Vagina (tissue), 2 donors: ENCODE measurements at regions not wholly inside any gene's neighbourhood (a gene's known extent, or its start where the extent isn't known, plus 50 kb on each side); places are given as distances from the start of the nearest gene placed in this dataset.

ENCODE experiments used
- DNase-seq, 2 donors: peaks; one replicate each; pipeline ENCODE4 v3.0.0-alpha.2; 2017; ENCODE audit errors: extremely low spot score in 2 of 2
- H3K27ac ChIP-seq: fragments of 200-600 bp; sonication (generic); one replicate; pipeline ENCODE4 v1.5.1; 2019
- H3K27me3 ChIP-seq: fragments of 200-600 bp; sonication (generic); one replicate; pipeline ENCODE4 v1.5.1; 2019
- H3K36me3 ChIP-seq, 2 donors: fragments of 200-600 bp; sonication (generic); one replicate each; pipeline ENCODE4 v1.5.1; 2017 to 2019
- H3K4me1 ChIP-seq: fragments of 200-600 bp; sonication (generic); one replicate; pipeline ENCODE4 v1.5.1; 2019
- H3K4me3 ChIP-seq, 2 donors: fragments of 200-600 bp; sonication (generic); 1 replicate in 1 of 2; 2 replicates in 1 of 2; pipeline ENCODE4 v1.5.1; 2016 to 2019
- H3K9me3 ChIP-seq: fragments of 200-600 bp; sonication (generic); one replicate; pipeline ENCODE4 v1.5.1; 2019
- POLR2A ChIP-seq, 2 donors: fragments of 450-650 bp; IDR thresholded peaks; one replicate each; pipeline ENCODE4 v1.6.1; 2017; ENCODE audit warnings: antibody characterized with exemption in 2 of 2, mild to moderate bottlenecking in 2 of 2, moderate library complexity in 2 of 2
- POLR2AphosphoS5 ChIP-seq, 2 donors: sonication (generic); formaldehyde crosslinking; IDR thresholded peaks; one replicate each; pipeline ENCODE4 v1.9.0; 2017; ENCODE audit warnings: antibody characterized with exemption in 2 of 2, mild to moderate bottlenecking in 2 of 2, low read depth in 1 of 2; ENCODE audit not compliant: insufficient read depth in 1 of 2
- intact Hi-C: fragments of 100-400 bp; cut with DNase I; formaldehyde crosslinking; loops from one replicate; pipeline ENCODE4 v1.15.1; 2023
- TF ChIP-seq, protein P1 (sequence below), 3 experiments: fragments of 450-650 bp in 2 of 3; fragments of 200-600 bp in 1 of 3; sonication (generic) in 1 of 3; IDR thresholded peaks; one replicate each; pipeline ENCODE4 v1.5.1; 2017 to 2019; ENCODE audit warnings: antibody characterized with exemption in 3 of 3, mild to moderate bottlenecking in 2 of 3, moderate library complexity in 2 of 3

- no peaks in the 10 kb centered on the region for H3K4me1 ChIP-seq
- intact Hi-C loops = no loop called here
- TF ChIP-seq, protein P1, sequence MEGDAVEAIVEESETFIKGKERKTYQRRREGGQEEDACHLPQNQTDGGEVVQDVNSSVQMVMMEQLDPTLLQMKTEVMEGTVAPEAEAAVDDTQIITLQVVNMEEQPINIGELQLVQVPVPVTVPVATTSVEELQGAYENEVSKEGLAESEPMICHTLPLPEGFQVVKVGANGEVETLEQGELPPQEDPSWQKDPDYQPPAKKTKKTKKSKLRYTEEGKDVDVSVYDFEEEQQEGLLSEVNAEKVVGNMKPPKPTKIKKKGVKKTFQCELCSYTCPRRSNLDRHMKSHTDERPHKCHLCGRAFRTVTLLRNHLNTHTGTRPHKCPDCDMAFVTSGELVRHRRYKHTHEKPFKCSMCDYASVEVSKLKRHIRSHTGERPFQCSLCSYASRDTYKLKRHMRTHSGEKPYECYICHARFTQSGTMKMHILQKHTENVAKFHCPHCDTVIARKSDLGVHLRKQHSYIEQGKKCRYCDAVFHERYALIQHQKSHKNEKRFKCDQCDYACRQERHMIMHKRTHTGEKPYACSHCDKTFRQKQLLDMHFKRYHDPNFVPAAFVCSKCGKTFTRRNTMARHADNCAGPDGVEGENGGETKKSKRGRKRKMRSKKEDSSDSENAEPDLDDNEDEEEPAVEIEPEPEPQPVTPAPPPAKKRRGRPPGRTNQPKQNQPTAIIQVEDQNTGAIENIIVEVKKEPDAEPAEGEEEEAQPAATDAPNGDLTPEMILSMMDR (IDR thresholded peaks at IDR 0.05) = no peak
- no peak for TF ChIP-seq POLR2AphosphoS5 (IDR thresholded peaks at IDR 0.05; ENCODE audit: insufficient read depth in 1 of 2, low read depth in 1 of 2)
- TF ChIP-seq POLR2A (IDR thresholded peaks at IDR 0.05) = no peak
- H3K27ac ChIP-seq = no peak overlapping the region
- no peaks in the 10 kb centered on the region for H3K36me3 ChIP-seq
- DNase-seq = no peak
- H3K27me3 ChIP-seq = no peaks in the 10 kb centered on the region
- H3K9me3 ChIP-seq = no peaks in the 10 kb centered on the region
- H3K4me3 ChIP-seq = no peak overlapping the region
Observed at GRCh38 chrX:13248867-13249486, 70.9 kb downstream of the ATXN3L start.

GRCh38 chrX:13239272-13239671, 80.6 kb downstream of the ATXN3L start:
- H3K4me3 ChIP-seq = no peak overlapping the region
- TF ChIP-seq POLR2AphosphoS5 (IDR thresholded peaks at IDR 0.05; ENCODE audit: insufficient read depth in 1 of 2, low read depth in 1 of 2) = no peak
- H3K4me1 ChIP-seq = no peaks in the 10 kb centered on the region
- no peak for DNase-seq
- H3K9me3 ChIP-seq = no peaks in the 10 kb centered on the region
- no peak overlapping the region for H3K27ac ChIP-seq
- H3K36me3 ChIP-seq = no peaks in the 10 kb centered on the region
- intact Hi-C loops = no loop called here
- no peaks in the 10 kb centered on the region for H3K27me3 ChIP-seq

GRCh38 chrX:13235930-13236329, 83.9 kb downstream of the ATXN3L start:
- H3K9me3 ChIP-seq = no peaks in the 10 kb centered on the region
- intact Hi-C loops = no loop called here
- no peaks in the 10 kb centered on the region for H3K27me3 ChIP-seq
- H3K4me3 ChIP-seq = no peak overlapping the region
- H3K36me3 ChIP-seq = no peaks in the 10 kb centered on the region
- DNase-seq = no peak
- H3K4me1 ChIP-seq = no peaks in the 10 kb centered on the region
- no peak overlapping the region for H3K27ac ChIP-seq
- TF ChIP-seq POLR2AphosphoS5 (IDR thresholded peaks at IDR 0.05; ENCODE audit: insufficient read depth in 1 of 2, low read depth in 1 of 2) = no peak
- no peak for TF ChIP-seq POLR2A (IDR thresholded peaks at IDR 0.05)
- TF ChIP-seq, protein P1 (IDR thresholded peaks at IDR 0.05) = no peak

GRCh38 chrX:13232484-13232883, 87.4 kb downstream of the ATXN3L start:
- no peaks in the 10 kb centered on the region for H3K36me3 ChIP-seq
- no peak overlapping the region for H3K27ac ChIP-seq
- intact Hi-C loops = no loop called here
- DNase-seq = no peak
- H3K9me3 ChIP-seq = no peaks in the 10 kb centered on the region
- no peaks in the 10 kb centered on the region for H3K27me3 ChIP-seq
- TF ChIP-seq, protein P1 (IDR thresholded peaks at IDR 0.05) = no peak
- TF ChIP-seq POLR2AphosphoS5 (IDR thresholded peaks at IDR 0.05; ENCODE audit: insufficient read depth in 1 of 2, low read depth in 1 of 2) = no peak
- TF ChIP-seq POLR2A (IDR thresholded peaks at IDR 0.05) = no peak
- H3K4me1 ChIP-seq = no peaks in the 10 kb centered on the region
- no peak overlapping the region for H3K4me3 ChIP-seq

- Histone ChIP-seq H3K36me3 (no peaks in the 10 kb centered on the region), H3K27me3 (no peaks in the 10 kb centered on the region), H3K4me1 (no peaks in the 10 kb centered on the region), H3K9me3 (no peaks in the 10 kb centered on the region), H3K4me3 (no peak overlapping the region), H3K27ac (no peak overlapping the region)
- intact Hi-C loops = no loop called here
- TF ChIP-seq, protein P1 (IDR thresholded peaks at IDR 0.05) = no peak
- TF ChIP-seq POLR2AphosphoS5 (IDR thresholded peaks at IDR 0.05; ENCODE audit: insufficient read depth in 1 of 2, low read depth in 1 of 2) = no peak
- TF ChIP-seq POLR2A (IDR thresholded peaks at IDR 0.05) = no peak
- DNase-seq = no peak
Observed at GRCh38 chrX:13226214-13226613, 93.6 kb downstream of the ATXN3L start.
